Panc1 (cell line): ENCODE measurements at regions not wholly inside any gene's neighbourhood (a gene's known extent, or its start where the extent isn't known, plus 50 kb on each side); places are given as distances from the start of the nearest gene placed in this dataset.

Experiments
- ATAC-seq: fragments of 200-7000 bp; cut with Tn5 transposase; 2 replicates; pipeline ENCODE4 v1.9.1; 2020; ENCODE audit warnings: mild to moderate bottlenecking, moderate library complexity
- BruUV-seq: library from RNA; stranded (reverse); fragments of 400-500 nt; replicated peaks from 2 replicates; lab custom pipeline; 2021; lab: Mats Ljungman, UMichigan
- CTCF ChIA-PET: fragments of 300-600 bp; sonication (Branson Sonifier 250); formaldehyde crosslinking; loops from one replicate; lab custom pipeline; 2022; ENCODE audit warnings: antibody characterized with exemption; lab: Charles Lee
- POLR2A ChIA-PET: fragments of 300-600 bp; sonication (Branson Sonifier 250); formaldehyde crosslinking; loops from one replicate; lab custom pipeline; 2022; ENCODE audit warnings: antibody characterized with exemption; lab: Charles Lee
- DNase-seq: peaks from one replicate; pipeline ENCODE4 v3.0.0-alpha.2; 2010; ENCODE audit warnings: low read depth, low spot score
- H3K27ac ChIP-seq: 2 replicates; pipeline ENCODE4 v1.5.1; 2011; ENCODE audit warnings: mild to moderate bottlenecking, low read length, inconsistent platforms
- H3K27me3 ChIP-seq: fragments of 200-500 bp; sonication (Bioruptor generic); 2 replicates; pipeline ENCODE4 v1.6.0; 2014; ENCODE audit warnings: low read length, inconsistent platforms; ENCODE audit not compliant: control insufficient read depth, insufficient read depth
- H3K36me3 ChIP-seq: fragments of 200-500 bp; sonication (Bioruptor generic); 2 replicates; pipeline ENCODE4 v1.5.1; 2014; ENCODE audit warnings: inconsistent platforms, mild to moderate bottlenecking, low read length, moderate library complexity; ENCODE audit not compliant: control insufficient read depth, insufficient read depth
- H3K4me1 ChIP-seq: 2 replicates; pipeline ENCODE4 v1.5.1; 2011; ENCODE audit warnings: inconsistent platforms, mild to moderate bottlenecking, low read length, moderate library complexity; ENCODE audit not compliant: control insufficient read depth, insufficient read depth
- H3K4me3 ChIP-seq, 2 experiments: 2 replicates each; pipeline ENCODE4 v1.5.1; 2011 to 2012; ENCODE audit warnings: low read depth in 2 of 2, low read length in 2 of 2, mild to moderate bottlenecking in 2 of 2, inconsistent platforms in 1 of 2, moderate library complexity in 1 of 2
- H3K9me3 ChIP-seq: fragments of 200-500 bp; sonication (Bioruptor generic); 2 replicates; pipeline ENCODE4 v1.5.1; 2014; ENCODE audit warnings: low read depth, mild to moderate bottlenecking, inconsistent platforms, low read length, moderate library complexity; ENCODE audit not compliant: control insufficient read depth, insufficient read depth
- CTCF ChIP-seq: fragments of 450-650 bp; IDR thresholded peaks from 2 replicates; pipeline ENCODE4 v1.5.1; 2017; ENCODE audit warnings: mild to moderate bottlenecking
- POLR2AphosphoS5 ChIP-seq: IDR thresholded peaks from 2 replicates; pipeline ENCODE4 v1.6.1; 2012; ENCODE audit warnings: mild to moderate bottlenecking, low read depth, low read length, moderate library complexity
- REST ChIP-seq, 2 experiments: IDR thresholded peaks; 2 replicates each; pipeline ENCODE4 v1.6.1; 2011 to 2012; ENCODE audit warnings: low read depth in 2 of 2, control low read depth in 1 of 2, low read length in 1 of 2, mild to moderate bottlenecking in 1 of 2, moderate library complexity in 1 of 2; ENCODE audit not compliant: insufficient read depth in 1 of 2
- SIN3A ChIP-seq: IDR thresholded peaks from 2 replicates; pipeline ENCODE4 v1.6.1; 2012; ENCODE audit warnings: low read depth, mild to moderate bottlenecking, low read length, moderate library complexity, borderline replicate concordance; ENCODE audit not compliant: insufficient read depth
- TCF7L2 ChIP-seq: IDR thresholded peaks from 2 replicates; pipeline ENCODE4 v1.6.1; 2011; ENCODE audit warnings: mild to moderate bottlenecking, low read depth, low read length, inconsistent platforms
- in situ Hi-C: cut with HindIII; loops from 2 replicates; pipeline ENCODE4 v1.10.0; 2016; ENCODE audit warnings: low sequenced_read_pairs, low pct_unique_long_range_greater_than_20kb
- intact Hi-C: fragments of 100-400 bp; cut with micrococcal nuclease; formaldehyde crosslinking; loops from one replicate; pipeline ENCODE4 v1.10.0; 2022; ENCODE audit not compliant: unreplicated experiment

GRCh38 chr12:102342281-102343006 is 137.9 kb downstream of the IGF1 start:
- Histone ChIP-seq H3K36me3 (no peaks in the 10 kb centered on the region), H3K4me1 (no peaks in the 10 kb centered on the region), H3K4me3 (no peak overlapping the region), H3K9me3 (no peaks in the 10 kb centered on the region), H3K27ac (no peak overlapping the region), H3K27me3 (no peaks in the 10 kb centered on the region)
- ATAC-seq (no peak), DNase-seq (no peak)
- no TSS peak for BruUV-seq
- POLR2A ChIA-PET, result no interaction called here
- in situ Hi-C loops, result no loop called here
- TF ChIP-seq TCF7L2 (no peak), POLR2AphosphoS5 (no peak), REST (IDR thresholded peaks at IDR 0.05; ENCODE audit: insufficient read depth in 1 of 2, low read depth in 2 of 2, low read length in 1 of 2) (no peak), SIN3A (no peak), CTCF (no peak)
- intact Hi-C loops, result no loop called here
- CTCF ChIA-PET, result interaction anchor here (0.5 to 0.6 kb wide), 2 partner anchors 19 to 192 kb away, joined by 3 read pairs; no protein-coding TSS in a partner anchor

- no peak overlapping the region for H3K4me3 ChIP-seq
- CTCF ChIA-PET, result interaction anchor here (0.7 kb wide), 1 partner anchor 406 kb away, joined by 4 read pairs; no protein-coding TSS in a partner anchor
- in situ Hi-C loops, result no loop called here
Measured at GRCh38 chr12:102334765-102335164, 137.1 kb upstream of the PMCH start.

More at GRCh38 chr12:102334765-102335164, 137.1 kb upstream of the PMCH start:
- Histone ChIP-seq H3K4me1 (no peaks in the 10 kb centered on the region), H3K9me3 (no peaks in the 10 kb centered on the region), H3K27ac (no peak overlapping the region), H3K36me3 (no peaks in the 10 kb centered on the region), H3K27me3 (no peaks in the 10 kb centered on the region)
- no TSS peak for BruUV-seq
- POLR2A ChIA-PET, result no interaction called here
- intact Hi-C loops, result no loop called here
- TF ChIP-seq REST (IDR thresholded peaks at IDR 0.05; ENCODE audit: insufficient read depth in 1 of 2, low read depth in 2 of 2, low read length in 1 of 2) (no peak), POLR2AphosphoS5 (no peak), CTCF (no peak), SIN3A (no peak), TCF7L2 (no peak)
- DNase-seq (no peak), ATAC-seq (no peak)
